H1 (cell line): ENCODE measurements at regions not wholly inside any gene's neighbourhood (a gene's known extent, or its start where the extent isn't known, plus 50 kb on each side); places are given as distances from the start of the nearest gene placed in this dataset.
A peak's percentile ranks its signal among the peaks of the same experiment; 100 is the strongest.

Source experiments
- CTCF ChIA-PET: fragments of 300-600 bp; sonication (Branson Sonifier 250); formaldehyde crosslinking; loops from one replicate; lab custom pipeline; 2021; ENCODE audit not compliant: partially characterized antibody; lab: Charles Lee
- POLR2A ChIA-PET: fragments of 300-600 bp; sonication (Branson Sonifier 250); formaldehyde crosslinking; loops from one replicate; lab custom pipeline; 2021; ENCODE audit warnings: inconsistent platforms; ENCODE audit not compliant: partially characterized antibody; lab: Charles Lee
- DNase-seq, 2 experiments: peaks; one replicate each; pipeline versions ENCODE4 v3.0.0 to v3.0.0-alpha.2; 2010 to 2022; ENCODE audit warnings: low spot score in 2 of 2, low read depth in 1 of 2, mixed read lengths in 1 of 2
- FAIRE-seq: peaks from 2 replicates; lab custom pipeline; 2011; peaks lifted over from hg19 to GRCh38; lab: Jason Lieb, UNC
- H2AFZ ChIP-seq: 2 replicates; pipeline ENCODE4 v1.8.1; 2012; ENCODE audit warnings: low read length, inconsistent platforms
- H2AK5ac ChIP-seq: 2 replicates; pipeline ENCODE4 v1.6.1; 2013; ENCODE audit warnings: low read depth, low read length
- H2BK120ac ChIP-seq: replicated peaks from 2 replicates; pipeline ENCODE3; 2013; ENCODE audit warnings: low read depth, low read length, inconsistent platforms
- H2BK12ac ChIP-seq: 2 replicates; pipeline ENCODE4 v1.6.1; 2013; ENCODE audit warnings: low read depth, low read length
- H2BK15ac ChIP-seq: 2 replicates; pipeline ENCODE4 v1.6.1; 2013; ENCODE audit warnings: low read length
- H2BK20ac ChIP-seq: 2 replicates; pipeline ENCODE4 v1.6.1; 2013; ENCODE audit warnings: low read length
- H2BK5ac ChIP-seq: 2 replicates; pipeline ENCODE4 v1.6.1; 2013; ENCODE audit warnings: low read depth, low read length
- H3K14ac ChIP-seq: 2 replicates; pipeline ENCODE4 v1.6.1; 2013; ENCODE audit warnings: inconsistent platforms; ENCODE audit not compliant: insufficient read length
- H3K18ac ChIP-seq: 2 replicates; pipeline ENCODE4 v1.6.1; 2013; ENCODE audit warnings: low read length; ENCODE audit errors: extremely low read depth
- H3K23ac ChIP-seq: 2 replicates; pipeline ENCODE4 v1.6.1; 2013; ENCODE audit warnings: inconsistent platforms; ENCODE audit not compliant: insufficient read length
- H3K23me2 ChIP-seq: 2 replicates; pipeline ENCODE4 v1.6.1; 2013; ENCODE audit warnings: low read depth, low read length
- H3K27ac ChIP-seq: 2 replicates; pipeline ENCODE4 v1.6.1; 2011; ENCODE audit warnings: low read depth, low read length, inconsistent platforms
- H3K27me3 ChIP-seq, 4 experiments: replicated peaks in 1 of 4; 1 replicate in 1 of 4; 2 replicates in 3 of 4; pipeline versions ENCODE4 v1.6.1 to v1.8.1; 2011 to 2013; ENCODE audit warnings: low read length in 3 of 4, mild to moderate bottlenecking in 3 of 4, inconsistent platforms in 2 of 4, mixed read lengths in 2 of 4, moderate library complexity in 1 of 4; ENCODE audit not compliant: control insufficient read depth in 3 of 4, insufficient read depth in 3 of 4; ENCODE audit errors: extremely low read depth in 1 of 4
- H3K36me3 ChIP-seq, 4 experiments: 2 replicates each; pipeline versions ENCODE4 v1.6.1 to v1.8.1; 2011 to 2013; ENCODE audit warnings: mild to moderate bottlenecking in 4 of 4, low read length in 3 of 4, moderate library complexity in 2 of 4, control low read depth in 1 of 4, inconsistent platforms in 1 of 4; ENCODE audit not compliant: insufficient read depth in 4 of 4, control insufficient read depth in 2 of 4
- H3K4ac ChIP-seq: replicated peaks from 2 replicates; pipeline ENCODE3; 2013; ENCODE audit warnings: low read length, low read depth, mixed read lengths, inconsistent platforms; ENCODE audit not compliant: insufficient read length
- H3K4me1 ChIP-seq, 4 experiments: replicated peaks in 1 of 4; 1 replicate in 1 of 4; 2 replicates in 3 of 4; pipeline versions ENCODE4 v1.6.1 to v1.8.1; 2011 to 2013; ENCODE audit warnings: low read length in 3 of 4, inconsistent platforms in 2 of 4, mixed read lengths in 1 of 4; ENCODE audit not compliant: insufficient read depth in 4 of 4, control insufficient read depth in 3 of 4
- H3K4me2 ChIP-seq, 2 experiments: 2 replicates each; pipeline versions ENCODE4 v1.6.1 to v1.8.1; 2011 to 2013; ENCODE audit warnings: low read depth in 2 of 2, low read length in 2 of 2, control low read depth in 1 of 2, inconsistent platforms in 1 of 2, mild to moderate bottlenecking in 1 of 2; ENCODE audit not compliant: insufficient read depth in 1 of 2
- H3K4me3 ChIP-seq, 4 experiments: fragments of 200-600, 300-600 bp in 1 of 4; sonication (generic), shearing (Covaris generic), sonication (Bioruptor Twin) in 1 of 4; 2 replicates each; pipeline versions ENCODE4 v1.5.1 to v1.8.1; 2011 to 2016; ENCODE audit warnings: low read length in 4 of 4, low read depth in 3 of 4, control low read depth in 2 of 4, inconsistent platforms in 2 of 4, mild to moderate bottlenecking in 2 of 4, mixed read lengths in 1 of 4, moderate library complexity in 1 of 4; ENCODE audit not compliant: insufficient read depth in 2 of 4; ENCODE audit errors: extremely low read depth in 1 of 4
- H3K56ac ChIP-seq: replicated peaks from 2 replicates; pipeline ENCODE3; 2013; ENCODE audit warnings: low read depth, mild to moderate bottlenecking, mixed read lengths, low read length, inconsistent platforms; ENCODE audit not compliant: insufficient read length
- H3K79me1 ChIP-seq: 2 replicates; pipeline ENCODE4 v1.6.1; 2013; ENCODE audit warnings: low read depth, low read length, control low read depth
- H3K79me2 ChIP-seq, 2 experiments: 2 replicates each; pipeline versions ENCODE4 v1.6.1 to v1.8.1; 2012 to 2013; ENCODE audit warnings: low read length in 2 of 2, mild to moderate bottlenecking in 2 of 2, inconsistent platforms in 1 of 2; ENCODE audit not compliant: insufficient read depth in 2 of 2, control insufficient read depth in 1 of 2
- H3K9ac ChIP-seq, 4 experiments: replicated peaks in 1 of 4; 1 replicate in 1 of 4; 2 replicates in 3 of 4; pipeline versions ENCODE4 v1.6.1 to v1.8.1; 2011 to 2013; ENCODE audit warnings: low read depth in 3 of 4, low read length in 3 of 4, control low read depth in 2 of 4, mild to moderate bottlenecking in 2 of 4, moderate library complexity in 2 of 4, inconsistent platforms in 1 of 4; ENCODE audit errors: extremely low read depth in 1 of 4
- H3K9me3 ChIP-seq, 2 experiments: 2 replicates each; pipeline versions ENCODE4 v1.6.1 to v1.8.1; 2012 to 2013; ENCODE audit warnings: mild to moderate bottlenecking in 2 of 2, moderate library complexity in 2 of 2, control low read depth in 1 of 2, inconsistent platforms in 1 of 2, low read depth in 1 of 2, low read length in 1 of 2, mixed read lengths in 1 of 2; ENCODE audit not compliant: insufficient read depth in 2 of 2
- H4K20me1 ChIP-seq, 2 experiments: replicated peaks in 1 of 2; 2 replicates each; pipeline versions ENCODE3 to v1.8.1; 2011 to 2013; ENCODE audit warnings: inconsistent platforms in 2 of 2, low read length in 2 of 2, mild to moderate bottlenecking in 1 of 2; ENCODE audit not compliant: insufficient read depth in 2 of 2, control insufficient read depth in 1 of 2
- H4K5ac ChIP-seq: 2 replicates; pipeline ENCODE4 v1.6.1; 2013; ENCODE audit warnings: low read length, low read depth, mixed read lengths, inconsistent platforms; ENCODE audit not compliant: insufficient read length
- H4K8ac ChIP-seq: 2 replicates; pipeline ENCODE4 v1.8.0; 2013; ENCODE audit warnings: mild to moderate bottlenecking, moderate library complexity, low read length, inconsistent platforms; ENCODE audit not compliant: insufficient read depth; ENCODE audit errors: extremely low read depth
- H4K91ac ChIP-seq: replicated peaks from 2 replicates; pipeline ENCODE3; 2013; ENCODE audit warnings: low read length, mixed read lengths, inconsistent platforms; ENCODE audit not compliant: insufficient read length
- CBX8 ChIP-seq: fragments of 300-800, 300-1000 bp; sonication (generic); IDR thresholded peaks from 2 replicates; pipeline ENCODE4 v1.7.1; 2016; ENCODE audit warnings: low read depth, low read length, borderline replicate concordance
- CHD1 ChIP-seq: IDR thresholded peaks from 2 replicates; pipeline ENCODE4 v1.6.1; 2012; ENCODE audit warnings: low read depth, low read length, improper control_type of control experiment
- CREB1 ChIP-seq: IDR thresholded peaks from 2 replicates; pipeline ENCODE4 v1.6.1; 2012; ENCODE audit warnings: inconsistent platforms
- CTBP2 ChIP-seq: IDR thresholded peaks from 2 replicates; pipeline ENCODE4 v1.7.0; 2011; ENCODE audit warnings: borderline replicate concordance, mild to moderate bottlenecking, moderate library complexity, mixed read lengths, low read length; ENCODE audit not compliant: insufficient read depth, insufficient read length
- CTCF ChIP-seq, 3 experiments: IDR thresholded peaks; 1 replicate in 2 of 3; 2 replicates in 1 of 3; pipeline versions ENCODE4 v1.5.1 to v1.6.1; 2011; ENCODE audit warnings: low read length in 3 of 3, mild to moderate bottlenecking in 3 of 3, inconsistent platforms in 2 of 3, low read depth in 1 of 3, moderate library complexity in 1 of 3; ENCODE audit not compliant: insufficient read depth in 1 of 3; ENCODE audit errors: control extremely low read depth in 1 of 3
- KDM5A ChIP-seq: fragments of 200-600 bp; IDR thresholded peaks from 2 replicates; pipeline ENCODE4 v1.7.1; 2012; ENCODE audit warnings: mild to moderate bottlenecking, low read length, inconsistent platforms, mixed read lengths
- MAFK ChIP-seq: IDR thresholded peaks from 2 replicates; pipeline ENCODE4 v1.6.1; 2012; ENCODE audit warnings: low read depth, mild to moderate bottlenecking, improper control_type of control experiment, low read length
- MAX ChIP-seq: IDR thresholded peaks from 2 replicates; pipeline ENCODE4 v1.6.1; 2012; ENCODE audit warnings: inconsistent platforms
- NANOG ChIP-seq: IDR thresholded peaks from 2 replicates; pipeline ENCODE4 v1.6.1; 2011; ENCODE audit warnings: low read length, low read depth, mild to moderate bottlenecking, inconsistent platforms; ENCODE audit not compliant: insufficient read depth, poor library complexity, severe bottlenecking
- RAD21 ChIP-seq, 2 experiments: IDR thresholded peaks in 1 of 2; conservative IDR thresholded peaks in 1 of 2; 2 replicates each; pipeline ENCODE4 v1.6.1; 2011; ENCODE audit warnings: low read depth in 2 of 2, low read length in 2 of 2, improper control_type of control experiment in 1 of 2, inconsistent platforms in 1 of 2, mild to moderate bottlenecking in 1 of 2, moderate library complexity in 1 of 2
- TBP ChIP-seq: IDR thresholded peaks from 2 replicates; pipeline ENCODE4 v1.6.1; 2011; ENCODE audit warnings: low read depth, low read length, improper control_type of control experiment
- YY1 ChIP-seq: IDR thresholded peaks from 2 replicates; pipeline ENCODE4 v1.6.1; 2011; ENCODE audit warnings: low read depth, mild to moderate bottlenecking, low read length

GRCh38 chr21:14900058-14900457 is 164.7 kb downstream of the NRIP1 start:
- peak overlapping the region; percentile 55; the same call in 1 of the 2 replicates for H2AFZ ChIP-seq
- TF ChIP-seq MAFK, result no peak
- no peak for TF ChIP-seq MAX
- no peak for TF ChIP-seq NANOG
- no peak for TF ChIP-seq RAD21 (IDR thresholded peaks at IDR 0.05 in 1 of 2, conservative IDR thresholded peaks at IDR 0.05 in 1 of 2; ENCODE audit: low read depth in 2 of 2, low read length in 2 of 2)
- TF ChIP-seq CHD1, result no peak
- TF ChIP-seq CREB1, result no peak
- no peak for TF ChIP-seq CTBP2
- TF ChIP-seq TBP, result no peak
- no peak for TF ChIP-seq YY1
- no peak for TF ChIP-seq CBX8
- no peak for TF ChIP-seq CTCF (IDR thresholded peaks at IDR 0.05; ENCODE audit: control extremely low read depth in 1 of 3, insufficient read depth in 1 of 3, low read depth in 1 of 3, low read length in 3 of 3)
- TF ChIP-seq KDM5A, result no peak

More at GRCh38 chr21:14900058-14900457, 164.7 kb downstream of the NRIP1 start:
- H3K4me1 ChIP-seq, result no peaks in the 10 kb centered on the region
- ChIA-PET CTCF (no interaction called here), POLR2A (no interaction called here)
- no peaks in the 10 kb centered on the region for H3K27me3 ChIP-seq
- H3K9ac ChIP-seq, result no peak overlapping the region
- H2BK15ac ChIP-seq, result no peak overlapping the region
- H3K23ac ChIP-seq, result no peak overlapping the region
- no peak overlapping the region for H3K4ac ChIP-seq
- H4K20me1 ChIP-seq, result no peaks in the 10 kb centered on the region
- no peaks in the 10 kb centered on the region for H3K79me1 ChIP-seq
- no peak overlapping the region for H3K4me3 ChIP-seq
- H4K8ac ChIP-seq, result no peak overlapping the region
- FAIRE-seq (no peak), DNase-seq (no peak)
- no peaks in the 10 kb centered on the region for H3K9me3 ChIP-seq
- no peak overlapping the region for H3K56ac ChIP-seq
- H2BK20ac ChIP-seq, result no peak overlapping the region
- no peaks in the 10 kb centered on the region for H3K79me2 ChIP-seq
- no peak overlapping the region for H3K18ac ChIP-seq
- no peak overlapping the region for H2BK12ac ChIP-seq
- no peak overlapping the region for H3K14ac ChIP-seq
- no peak overlapping the region for H2BK120ac ChIP-seq
- no peak overlapping the region for H2AK5ac ChIP-seq
- H4K91ac ChIP-seq, result no peak overlapping the region
- no peaks in the 10 kb centered on the region for H3K36me3 ChIP-seq
- no peaks in the 10 kb centered on the region for H3K23me2 ChIP-seq
- H3K4me2 ChIP-seq, result no peak overlapping the region
- H2BK5ac ChIP-seq, result no peak overlapping the region
- H4K5ac ChIP-seq, result no peak overlapping the region
- H3K27ac ChIP-seq, result no peak overlapping the region
